ENCODE measurements at regions not wholly inside any gene's neighbourhood (a gene's known extent, or its start where the extent isn't known, plus 50 kb on each side); places are given as distances from the start of the nearest gene placed in this dataset.

DNA sequence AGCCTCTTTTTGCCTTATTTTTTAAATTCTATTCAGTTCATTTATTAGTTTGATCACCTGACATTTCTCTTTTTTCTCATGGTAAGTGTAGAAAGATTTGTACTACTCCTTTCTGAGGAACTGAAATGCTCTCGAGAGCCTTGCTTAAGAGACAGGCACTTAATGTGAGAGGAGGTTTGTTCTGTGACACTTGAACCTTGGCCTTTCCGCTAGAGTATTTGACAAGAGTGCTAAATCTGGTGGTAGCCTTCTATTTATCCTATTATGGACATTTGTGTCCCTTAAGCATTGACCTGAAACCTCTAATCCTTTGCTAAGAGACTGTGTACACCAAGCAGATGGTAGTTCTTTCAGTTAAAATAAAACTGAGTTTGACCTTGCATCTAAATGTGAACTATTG, 805.0 kb upstream of the PTPRD start:
- no peak overlapping the region for H3K4me3 ChIP-seq (ENCODE audit: low read depth, low read length)
- TF ChIP-seq, protein P1, sequence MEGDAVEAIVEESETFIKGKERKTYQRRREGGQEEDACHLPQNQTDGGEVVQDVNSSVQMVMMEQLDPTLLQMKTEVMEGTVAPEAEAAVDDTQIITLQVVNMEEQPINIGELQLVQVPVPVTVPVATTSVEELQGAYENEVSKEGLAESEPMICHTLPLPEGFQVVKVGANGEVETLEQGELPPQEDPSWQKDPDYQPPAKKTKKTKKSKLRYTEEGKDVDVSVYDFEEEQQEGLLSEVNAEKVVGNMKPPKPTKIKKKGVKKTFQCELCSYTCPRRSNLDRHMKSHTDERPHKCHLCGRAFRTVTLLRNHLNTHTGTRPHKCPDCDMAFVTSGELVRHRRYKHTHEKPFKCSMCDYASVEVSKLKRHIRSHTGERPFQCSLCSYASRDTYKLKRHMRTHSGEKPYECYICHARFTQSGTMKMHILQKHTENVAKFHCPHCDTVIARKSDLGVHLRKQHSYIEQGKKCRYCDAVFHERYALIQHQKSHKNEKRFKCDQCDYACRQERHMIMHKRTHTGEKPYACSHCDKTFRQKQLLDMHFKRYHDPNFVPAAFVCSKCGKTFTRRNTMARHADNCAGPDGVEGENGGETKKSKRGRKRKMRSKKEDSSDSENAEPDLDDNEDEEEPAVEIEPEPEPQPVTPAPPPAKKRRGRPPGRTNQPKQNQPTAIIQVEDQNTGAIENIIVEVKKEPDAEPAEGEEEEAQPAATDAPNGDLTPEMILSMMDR (conservative IDR thresholded peaks at IDR 0.05; ENCODE audit: low read depth, low read length), result no peak
- DNase-seq (ENCODE audit: low read depth), result no peak

DNA sequence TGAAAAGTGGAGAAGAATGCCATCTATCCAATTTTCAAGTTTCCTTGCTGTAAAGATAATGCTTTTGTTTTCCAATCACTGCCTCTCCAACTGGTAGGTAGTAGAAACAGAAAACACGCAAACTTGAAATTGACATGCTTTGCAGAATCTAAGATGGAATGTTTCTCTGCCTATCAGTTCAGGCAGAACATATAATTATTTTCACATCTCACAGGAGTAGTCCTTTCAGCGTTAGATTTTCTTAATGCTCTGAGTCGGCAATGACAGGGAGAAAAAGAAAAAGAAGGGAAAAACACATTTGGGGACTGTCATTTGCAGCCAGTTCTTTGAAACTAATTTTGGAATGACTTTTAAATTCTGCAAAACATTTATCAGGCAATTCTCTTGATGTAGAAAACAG, 818.7 kb upstream of the PTPRD start:
- no peak overlapping the region for H3K4me3 ChIP-seq (ENCODE audit: low read depth, low read length)
- DNase-seq (ENCODE audit: low read depth), result no peak
- TF ChIP-seq, protein P1 (conservative IDR thresholded peaks at IDR 0.05; ENCODE audit: low read depth, low read length), result no peak

DNA sequence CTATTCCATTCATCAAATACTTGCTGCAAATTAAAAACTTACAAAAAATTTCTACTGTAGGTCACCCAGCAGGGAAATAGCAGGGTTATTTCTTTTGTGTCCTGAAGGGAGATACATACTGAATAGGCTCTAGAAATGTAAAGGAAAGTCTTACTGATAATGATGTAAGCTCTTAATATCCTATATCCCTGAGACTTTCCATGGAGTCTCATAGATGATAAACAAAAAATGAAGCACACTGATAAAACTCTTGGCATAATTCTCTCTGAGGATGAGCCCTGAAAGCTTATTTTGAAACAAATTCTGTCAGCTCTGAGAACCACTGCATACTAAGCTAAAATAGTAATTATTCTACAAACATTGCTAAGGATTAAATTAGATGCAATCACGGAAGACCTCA, 819.6 kb upstream of the PTPRD start:
- DNase-seq (ENCODE audit: low read depth), result no peak
- TF ChIP-seq, protein P1 (conservative IDR thresholded peaks at IDR 0.05; ENCODE audit: low read depth, low read length), result no peak
- no peak overlapping the region for H3K4me3 ChIP-seq (ENCODE audit: low read depth, low read length)

DNA sequence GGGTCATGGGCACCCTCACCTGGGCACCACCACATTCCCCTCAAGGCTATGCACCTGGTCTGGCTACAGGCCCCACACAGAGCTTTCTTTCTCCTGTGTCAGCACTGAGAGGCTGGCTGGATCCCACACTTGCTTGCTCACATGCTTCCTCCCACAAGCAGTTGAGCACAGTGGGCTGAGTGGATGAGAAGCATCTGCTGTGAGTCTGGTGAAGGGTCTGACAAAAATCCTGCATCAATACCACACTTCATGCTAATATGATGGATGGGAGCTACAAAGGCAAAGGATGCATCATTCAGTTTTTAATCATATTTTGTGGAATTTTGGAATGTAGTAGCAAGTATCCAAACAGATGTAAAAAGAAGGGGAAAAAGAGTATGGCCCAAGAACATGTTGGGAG, 830.8 kb upstream of the PTPRD start:
- H3K4me3 ChIP-seq (ENCODE audit: low read depth, low read length), result no peak overlapping the region
- no peak for DNase-seq (ENCODE audit: low read depth)
- TF ChIP-seq, protein P1 (conservative IDR thresholded peaks at IDR 0.05; ENCODE audit: low read depth, low read length), result no peak

DNA sequence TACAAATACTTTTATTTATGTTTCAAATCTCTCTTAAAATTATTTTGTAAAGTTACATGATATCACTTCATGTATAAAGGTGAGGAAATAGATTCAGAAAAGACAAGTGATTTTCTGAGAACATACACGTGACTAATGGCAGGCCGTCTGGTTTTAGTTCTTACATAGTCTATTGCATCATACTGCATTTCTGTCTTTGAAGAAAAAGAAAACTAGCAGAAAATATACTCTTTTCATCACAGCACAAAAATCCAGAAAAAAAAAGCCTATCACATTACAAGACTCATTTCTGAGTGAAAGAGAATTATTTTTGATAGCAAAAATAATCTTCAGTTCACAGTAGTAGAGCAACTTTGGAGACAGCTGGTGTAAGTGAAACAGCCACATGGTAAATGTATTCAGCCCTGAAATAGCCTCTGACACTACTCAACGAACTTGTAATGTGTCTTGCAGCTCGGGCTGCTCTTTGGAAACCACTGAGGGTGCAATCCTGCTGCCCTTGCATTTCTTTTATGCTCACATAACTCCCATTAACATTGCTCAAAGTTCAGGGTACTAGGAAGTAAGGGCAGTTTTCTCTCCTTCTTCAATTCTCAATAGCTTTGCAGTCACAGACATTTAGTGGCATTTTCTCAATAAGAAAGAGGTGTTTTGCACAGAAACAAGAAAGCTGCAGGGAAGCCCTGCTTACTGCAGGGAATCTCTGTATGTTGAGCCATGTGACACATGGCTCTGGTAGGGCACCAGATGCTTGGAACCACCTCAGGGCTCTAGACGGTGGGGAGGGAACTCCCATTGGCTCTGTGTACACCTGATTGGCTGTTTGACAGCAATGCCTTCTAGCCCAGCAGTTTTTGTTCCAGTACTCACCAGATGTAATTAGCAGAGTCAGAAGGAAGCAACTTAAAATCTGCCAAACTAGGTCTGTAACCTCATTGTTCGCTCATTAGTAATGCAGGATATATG, 845.3 kb upstream of the PTPRD start:
- H3K4me3 ChIP-seq (ENCODE audit: low read depth, low read length), result no peak overlapping the region
- DNase-seq (ENCODE audit: low read depth), result peak; percentile 30
- TF ChIP-seq, protein P1 (conservative IDR thresholded peaks at IDR 0.05; ENCODE audit: low read depth, low read length), result no peak

DNA sequence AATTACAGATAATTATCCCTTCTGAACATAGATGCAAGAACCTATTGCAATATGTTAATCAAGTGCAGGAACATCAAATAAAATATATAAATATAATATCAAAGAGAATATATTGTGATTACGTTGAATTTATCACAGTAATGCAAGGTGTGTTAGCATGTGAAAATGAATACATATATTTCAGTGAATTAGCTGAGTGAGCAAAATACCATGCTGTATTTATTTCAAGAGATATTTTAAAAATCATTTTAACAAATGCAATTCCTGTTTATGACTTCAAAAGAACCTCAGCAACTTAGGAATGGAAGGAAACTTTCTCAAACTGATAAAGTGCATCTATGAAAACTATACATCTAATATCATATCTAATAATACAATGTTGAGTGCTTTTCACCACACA, 856.9 kb upstream of the PTPRD start:
- no peak overlapping the region for H3K4me3 ChIP-seq (ENCODE audit: low read depth, low read length)
- no peak for DNase-seq (ENCODE audit: low read depth)
- TF ChIP-seq, protein P1 (conservative IDR thresholded peaks at IDR 0.05; ENCODE audit: low read depth, low read length), result no peak

DNA sequence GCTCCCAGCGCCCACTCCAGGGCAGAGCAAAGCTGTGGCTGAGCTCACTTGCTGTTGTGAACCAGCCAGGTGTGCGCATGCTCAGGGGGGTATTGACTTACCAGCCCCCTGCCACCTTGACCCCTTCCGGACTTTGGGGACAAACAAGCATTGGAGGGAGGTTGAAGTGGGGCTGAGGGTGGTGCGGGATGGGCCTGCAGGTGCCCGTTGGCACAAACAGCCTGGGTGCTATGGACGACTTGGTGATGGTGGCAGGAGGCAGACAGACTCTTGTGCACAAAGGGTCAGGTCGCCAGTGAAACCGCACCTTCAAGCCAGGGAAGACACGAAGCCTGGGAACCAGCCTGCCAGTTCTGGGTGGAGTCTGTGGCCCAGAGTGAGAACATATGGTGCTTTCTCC, 858.5 kb upstream of the PTPRD start:
- no peak overlapping the region for H3K4me3 ChIP-seq (ENCODE audit: low read depth, low read length)
- TF ChIP-seq, protein P1 (conservative IDR thresholded peaks at IDR 0.05; ENCODE audit: low read depth, low read length), result no peak
- DNase-seq (ENCODE audit: low read depth), result no peak
